ENCODE measurements at regions not wholly inside any gene's neighbourhood (a gene's known extent, or its start where the extent isn't known, plus 50 kb on each side); places are given as distances from the start of the nearest gene placed in this dataset.
A peak's percentile ranks its signal among the peaks of the same experiment; 100 is the strongest.

- H3K9me3 ChIP-seq (replicated peaks; ENCODE audit: control insufficient read depth, insufficient read depth, low read length), result no peaks in the 10 kb centered on the region
- POLR2A ChIA-PET, result no interaction called here
- peaks cover 6% of the 10 kb centered on the region for H3K4me1 ChIP-seq (ENCODE audit: control insufficient read depth, extremely low read depth, insufficient read depth, low read length)
- intact Hi-C loops (cut with micrococcal nuclease) (no loop called here), dilution Hi-C loops (cut with MboI; ENCODE audit: extremely low pct_ligation_motif_present, low sequenced_read_pairs) (no loop called here)
- DNase-seq (ENCODE audit: low read depth, low spot score), result no peak
- FAIRE-seq, result no peak
- H3K79me2 ChIP-seq (ENCODE audit: control insufficient read depth, insufficient read depth, low read length), result no peaks in the 10 kb centered on the region
- H4K20me1 ChIP-seq (replicated peaks; ENCODE audit: control insufficient read depth, extremely low read depth, insufficient read depth, low read length), result no peaks in the 10 kb centered on the region
- no peak overlapping the region for H3K27ac ChIP-seq (ENCODE audit: insufficient read depth, low read depth, low read length)
- H3K4me2 ChIP-seq (ENCODE audit: insufficient read depth, low read length), result no peak overlapping the region
- CTCF ChIA-PET, result no interaction called here
- H3K27me3 ChIP-seq (ENCODE audit: control insufficient read depth in 2 of 2, insufficient read depth in 2 of 2, low read length in 2 of 2), result no peaks in the 10 kb centered on the region
- no peak overlapping the region for H3K9ac ChIP-seq (replicated peaks; ENCODE audit: extremely low read depth, insufficient read depth, low read length)
- H2AFZ ChIP-seq (ENCODE audit: low read depth, low read length), result no peak overlapping the region
- BruUV-seq (replicated peaks), result no TSS peak
- no peaks in the 10 kb centered on the region for H3K9me1 ChIP-seq (replicated peaks; ENCODE audit: control insufficient read depth, extremely low read depth, insufficient read depth, low read length)
- no peak overlapping the region for H3K4me3 ChIP-seq (replicated peaks in 1 of 3; ENCODE audit: insufficient read depth in 1 of 3, low read depth in 1 of 3, low read length in 3 of 3)
- no peaks in the 10 kb centered on the region for H3K36me3 ChIP-seq (ENCODE audit: control insufficient read depth in 2 of 2, extremely low read depth in 1 of 2, insufficient read depth in 2 of 2, low read length in 2 of 2)
- TF ChIP-seq FOS (IDR thresholded peaks at IDR 0.05; ENCODE audit: borderline replicate concordance, insufficient read depth, low read length) (no peak), EZH2 (IDR thresholded peaks at IDR 0.05; ENCODE audit: borderline replicate concordance, low read depth, low read length, severe bottlenecking) (no peak), GATA2 (IDR thresholded peaks at IDR 0.05; ENCODE audit: insufficient read depth, insufficient read length, low read depth, low read length) (no peak), JUN (IDR thresholded peaks at IDR 0.05; ENCODE audit: borderline replicate concordance, insufficient read depth, insufficient read length, low read depth) (no peak)
Measured at GRCh38 chr3:101946906-101947305, 97.6 kb downstream of the NFKBIZ start.

GRCh38 chr3:101950510-101950909 is 101.2 kb downstream of the NFKBIZ start:
- Histone ChIP-seq H4K20me1 (replicated peaks; ENCODE audit: control insufficient read depth, extremely low read depth, insufficient read depth, low read length) (no peaks in the 10 kb centered on the region), H3K27me3 (ENCODE audit: control insufficient read depth in 2 of 2, insufficient read depth in 2 of 2, low read length in 2 of 2) (no peaks in the 10 kb centered on the region), H3K9me3 (replicated peaks; ENCODE audit: control insufficient read depth, insufficient read depth, low read length) (no peaks in the 10 kb centered on the region), H3K79me2 (ENCODE audit: control insufficient read depth, insufficient read depth, low read length) (no peaks in the 10 kb centered on the region), H3K9ac (replicated peaks; ENCODE audit: extremely low read depth, insufficient read depth, low read length) (no peak overlapping the region), H3K27ac (ENCODE audit: insufficient read depth, low read depth, low read length) (no peak overlapping the region), H3K4me3 (replicated peaks in 1 of 3; ENCODE audit: insufficient read depth in 1 of 3, low read depth in 1 of 3, low read length in 3 of 3) (no peak overlapping the region), H2AFZ (ENCODE audit: low read depth, low read length) (no peak overlapping the region), H3K4me2 (ENCODE audit: insufficient read depth, low read length) (no peak overlapping the region), H3K9me1 (replicated peaks; ENCODE audit: control insufficient read depth, extremely low read depth, insufficient read depth, low read length) (no peaks in the 10 kb centered on the region), H3K4me1 (ENCODE audit: control insufficient read depth, extremely low read depth, insufficient read depth, low read length) (peaks cover 14% of the 10 kb centered on the region), H3K36me3 (ENCODE audit: control insufficient read depth in 2 of 2, extremely low read depth in 1 of 2, insufficient read depth in 2 of 2, low read length in 2 of 2) (no peaks in the 10 kb centered on the region)
- ChIA-PET CTCF (interaction anchor here (1.7 kb wide), 1 partner anchor 275 kb away, joined by 7 read pairs; no protein-coding TSS in a partner anchor), POLR2A (no interaction called here)
- peak; percentile 42 for DNase-seq (ENCODE audit: low read depth, low spot score)
- dilution Hi-C loops (cut with MboI; ENCODE audit: extremely low pct_ligation_motif_present, low sequenced_read_pairs), result no loop called here
- intact Hi-C loops (cut with micrococcal nuclease), result no loop called here
- peak; percentile 56 for FAIRE-seq
- TF ChIP-seq POLR2AphosphoS5 (IDR thresholded peaks at IDR 0.05; ENCODE audit: insufficient read depth, low read depth, low read length) (no peak), FOS (IDR thresholded peaks at IDR 0.05; ENCODE audit: borderline replicate concordance, insufficient read depth, low read length) (peak; percentile 66), MYC (IDR thresholded peaks at IDR 0.05; ENCODE audit: low read depth, low read length) (no peak)
- BruUV-seq (replicated peaks), result no TSS peak
